ENCODE measurements at regions not wholly inside any gene's neighbourhood (a gene's known extent, or its start where the extent isn't known, plus 50 kb on each side); places are given as distances from the start of the nearest gene placed in this dataset.
"Not testable (repeated sequence)": the region's sequence is repeated elsewhere in the genome, so short reads cannot be mapped to it uniquely, and the experiment has no call there.

DNA sequence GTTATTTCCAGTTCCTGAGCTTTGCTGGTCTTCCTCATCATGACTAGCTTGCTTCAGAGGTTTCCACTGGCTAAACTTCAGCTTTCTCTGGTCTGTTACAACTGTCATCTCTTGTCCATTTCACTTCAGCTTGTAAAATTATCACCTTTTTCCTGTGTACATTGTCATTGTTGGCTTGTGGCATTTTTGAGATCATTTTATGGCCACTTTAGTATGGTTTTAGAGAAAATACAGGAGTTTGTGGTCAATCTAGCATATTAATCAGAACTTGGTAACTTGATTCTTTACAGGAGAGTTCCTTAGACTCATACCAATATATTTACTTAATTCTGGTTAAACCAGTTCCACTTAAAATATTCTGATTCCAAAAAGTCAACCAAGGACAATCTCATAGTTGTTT lies 235.9 kb upstream of the KITLG start:
- Histone ChIP-seq H3K36me3 (ENCODE audit: insufficient read depth, low read length) (no peaks in the 10 kb centered on the region), H3K4me3 (ENCODE audit: low read depth, low read length) (peak overlapping the region; percentile 52), H2AFZ (ENCODE audit: low read length, unreplicated experiment) (peak overlapping the region; percentile 87), H3K4me1 (ENCODE audit: control insufficient read depth, insufficient read depth, low read length, unreplicated experiment) (peaks cover 5% of the 10 kb centered on the region), H3K27me3 (ENCODE audit: insufficient read depth, low read length) (no peaks in the 10 kb centered on the region), H3K79me2 (ENCODE audit: control insufficient read depth, insufficient read depth, low read length, unreplicated experiment) (no peaks in the 10 kb centered on the region), H3K27ac (ENCODE audit: low read depth, low read length) (no peak overlapping the region)

DNA sequence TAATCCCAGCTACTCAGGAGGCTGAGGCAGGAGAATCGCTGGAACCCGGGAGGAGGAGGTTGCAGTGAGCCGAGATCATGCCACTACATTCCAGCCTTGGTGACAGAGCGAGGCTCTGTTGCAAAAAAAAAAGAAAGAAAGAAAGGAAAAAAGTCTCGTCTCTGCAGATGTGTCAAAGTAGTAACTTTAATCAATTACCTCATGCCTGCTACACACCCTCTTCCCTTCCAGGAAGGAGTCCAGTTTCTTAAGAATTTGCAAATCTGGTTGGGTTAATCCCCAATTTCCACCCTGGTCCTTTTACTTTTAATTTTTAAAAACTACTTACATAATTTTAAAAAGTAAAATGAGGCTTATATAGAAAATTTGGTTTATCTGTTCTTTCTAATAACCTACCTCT lies 234.5 kb upstream of the KITLG start:
- Histone ChIP-seq H3K4me3 (ENCODE audit: low read depth, low read length) (no peak overlapping the region), H3K27me3 (ENCODE audit: insufficient read depth, low read length) (no peaks in the 10 kb centered on the region), H3K79me2 (ENCODE audit: control insufficient read depth, insufficient read depth, low read length, unreplicated experiment) (no peaks in the 10 kb centered on the region), H3K4me1 (ENCODE audit: control insufficient read depth, insufficient read depth, low read length, unreplicated experiment) (peaks cover 5% of the 10 kb centered on the region), H3K27ac (ENCODE audit: low read depth, low read length) (no peak overlapping the region), H2AFZ (ENCODE audit: low read length, unreplicated experiment) (no peak overlapping the region), H3K36me3 (ENCODE audit: insufficient read depth, low read length) (no peaks in the 10 kb centered on the region)

DNA sequence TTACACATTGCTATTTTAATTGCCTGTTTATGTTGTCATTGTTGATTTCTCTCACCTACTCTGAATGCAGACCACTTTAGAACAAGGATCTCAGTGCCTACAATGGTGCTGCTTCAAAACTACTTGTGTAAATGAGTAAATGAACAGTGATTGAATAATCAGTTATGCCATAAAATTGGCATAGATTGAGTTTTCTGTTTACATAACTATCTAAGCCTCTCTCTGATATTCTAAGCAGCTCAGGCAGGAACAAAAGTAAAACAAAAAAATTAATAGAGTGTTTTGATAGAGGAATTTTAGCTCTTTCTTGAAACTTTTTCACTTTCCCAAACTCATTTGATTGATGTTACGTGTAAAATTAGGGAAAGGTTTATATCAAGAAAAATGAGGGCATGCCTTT lies 232.3 kb upstream of the KITLG start:
- H3K36me3 ChIP-seq (ENCODE audit: insufficient read depth, low read length), result no peaks in the 10 kb centered on the region
- H3K27ac ChIP-seq (ENCODE audit: low read depth, low read length), result no peak overlapping the region
- H3K4me1 ChIP-seq (ENCODE audit: control insufficient read depth, insufficient read depth, low read length, unreplicated experiment), result peaks cover 5% of the 10 kb centered on the region
- no peak overlapping the region for H3K4me3 ChIP-seq (ENCODE audit: low read depth, low read length)
- no peaks in the 10 kb centered on the region for H3K79me2 ChIP-seq (ENCODE audit: control insufficient read depth, insufficient read depth, low read length, unreplicated experiment)
- H2AFZ ChIP-seq (ENCODE audit: low read length, unreplicated experiment), result no peak overlapping the region
- H3K27me3 ChIP-seq (ENCODE audit: insufficient read depth, low read length), result no peaks in the 10 kb centered on the region

DNA sequence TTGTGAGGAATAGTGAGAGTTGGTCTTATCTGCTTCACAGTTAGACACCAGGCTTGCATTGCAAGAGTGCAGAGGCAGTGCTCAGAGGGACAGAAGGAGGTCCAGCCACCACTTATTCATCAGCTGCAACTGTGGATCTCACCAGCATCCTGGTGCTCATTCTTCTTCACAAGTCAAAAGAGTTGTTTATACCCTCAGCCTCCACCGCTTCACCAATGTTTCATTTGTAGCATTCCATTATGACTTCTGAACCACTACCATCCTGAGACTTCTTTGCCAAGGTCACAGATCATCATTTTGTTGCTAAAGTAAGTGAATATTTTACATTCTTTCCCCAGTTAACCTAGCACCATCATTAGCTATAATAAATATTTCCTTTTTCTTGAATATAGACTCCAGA lies 230.5 kb upstream of the KITLG start:
- Histone ChIP-seq H3K4me3 (ENCODE audit: low read depth, low read length) (no peak overlapping the region), H3K4me1 (ENCODE audit: control insufficient read depth, insufficient read depth, low read length, unreplicated experiment) (peaks cover 4% of the 10 kb centered on the region), H2AFZ (ENCODE audit: low read length, unreplicated experiment) (no peak overlapping the region), H3K27ac (ENCODE audit: low read depth, low read length) (no peak overlapping the region), H3K27me3 (ENCODE audit: insufficient read depth, low read length) (no peaks in the 10 kb centered on the region), H3K36me3 (ENCODE audit: insufficient read depth, low read length) (no peaks in the 10 kb centered on the region), H3K79me2 (ENCODE audit: control insufficient read depth, insufficient read depth, low read length, unreplicated experiment) (no peaks in the 10 kb centered on the region)

DNA sequence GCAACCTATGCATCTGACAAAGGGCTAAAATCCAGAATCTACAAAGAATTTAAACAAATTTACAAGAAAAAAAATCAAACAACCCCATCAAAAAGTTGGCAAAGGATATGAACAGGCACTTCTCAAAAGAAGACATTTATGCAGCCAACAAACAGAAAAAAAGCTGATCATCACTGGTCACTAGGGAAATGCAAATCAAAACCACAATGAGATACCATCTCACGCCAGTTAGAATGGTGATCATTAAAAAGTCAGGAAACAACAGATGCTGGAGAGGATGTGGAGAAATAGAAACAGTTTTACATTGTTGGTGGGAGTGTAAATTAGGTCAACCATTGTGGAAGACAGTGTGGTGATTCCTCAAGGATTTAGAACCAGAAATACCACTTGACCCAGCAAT lies 229.6 kb upstream of the KITLG start:
- not testable (repeated sequence) for H3K4me3 ChIP-seq (ENCODE audit: low read depth, low read length); H2AFZ ChIP-seq (ENCODE audit: low read length, unreplicated experiment); H3K27ac ChIP-seq (ENCODE audit: low read depth, low read length); H3K36me3 ChIP-seq (ENCODE audit: insufficient read depth, low read length); H3K79me2 ChIP-seq (ENCODE audit: control insufficient read depth, insufficient read depth, low read length, unreplicated experiment); H3K27me3 ChIP-seq (ENCODE audit: insufficient read depth, low read length)
- peaks cover 11% of the 10 kb centered on the region for H3K4me1 ChIP-seq (ENCODE audit: control insufficient read depth, insufficient read depth, low read length, unreplicated experiment)

DNA sequence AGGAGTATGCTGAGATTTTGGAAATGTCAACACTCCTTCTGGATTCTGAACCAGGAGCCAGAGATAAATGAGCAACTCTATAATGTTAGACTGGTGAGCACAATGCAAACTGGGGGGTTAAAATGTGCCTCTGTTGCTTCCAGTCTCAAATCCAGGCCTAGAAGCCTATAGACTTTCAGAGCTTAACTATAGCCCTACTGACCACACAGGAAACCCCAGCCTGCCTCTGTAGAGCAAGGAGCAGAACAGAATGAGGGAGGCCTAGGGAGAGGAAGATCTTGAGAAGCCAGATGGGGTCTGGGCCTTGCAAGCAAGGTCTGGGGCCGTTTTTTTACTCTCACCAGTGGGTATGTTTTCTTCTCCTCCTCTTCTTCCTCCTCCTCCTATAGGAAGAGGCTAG lies 225.4 kb upstream of the KITLG start:
- Histone ChIP-seq H3K36me3 (ENCODE audit: insufficient read depth, low read length) (no peaks in the 10 kb centered on the region), H3K27me3 (ENCODE audit: insufficient read depth, low read length) (no peaks in the 10 kb centered on the region), H2AFZ (ENCODE audit: low read length, unreplicated experiment) (peak overlapping the region; percentile 74), H3K4me3 (ENCODE audit: low read depth, low read length) (no peak overlapping the region), H3K4me1 (ENCODE audit: control insufficient read depth, insufficient read depth, low read length, unreplicated experiment) (peaks cover 13% of the 10 kb centered on the region), H3K79me2 (ENCODE audit: control insufficient read depth, insufficient read depth, low read length, unreplicated experiment) (no peaks in the 10 kb centered on the region), H3K27ac (ENCODE audit: low read depth, low read length) (peak overlapping the region; percentile 69)

DNA sequence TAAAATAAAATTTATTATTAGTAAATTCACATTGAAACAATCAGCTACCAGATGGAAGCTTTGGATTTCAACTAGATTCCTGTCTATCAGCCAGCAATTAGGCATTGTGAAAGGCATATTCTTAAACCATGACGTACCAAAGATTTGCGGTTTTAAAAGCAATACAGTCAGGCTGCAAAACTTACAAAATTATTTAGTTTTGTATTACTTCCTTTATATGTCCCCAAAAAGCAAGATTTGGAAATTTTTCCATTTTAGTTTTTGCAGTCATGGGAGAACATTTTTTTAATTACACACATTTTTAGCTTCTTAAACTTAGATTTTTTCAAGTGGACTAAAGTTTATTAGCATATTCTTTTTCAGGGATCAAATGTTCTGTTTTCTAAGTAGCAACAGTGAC lies 225.0 kb upstream of the KITLG start:
- no peaks in the 10 kb centered on the region for H3K36me3 ChIP-seq (ENCODE audit: insufficient read depth, low read length)
- peaks cover 13% of the 10 kb centered on the region for H3K4me1 ChIP-seq (ENCODE audit: control insufficient read depth, insufficient read depth, low read length, unreplicated experiment)
- H3K4me3 ChIP-seq (ENCODE audit: low read depth, low read length), result no peak overlapping the region
- no peaks in the 10 kb centered on the region for H3K27me3 ChIP-seq (ENCODE audit: insufficient read depth, low read length)
- H3K79me2 ChIP-seq (ENCODE audit: control insufficient read depth, insufficient read depth, low read length, unreplicated experiment), result no peaks in the 10 kb centered on the region
- peak overlapping the region; percentile 69 for H3K27ac ChIP-seq (ENCODE audit: low read depth, low read length)
- peak overlapping the region; percentile 74 for H2AFZ ChIP-seq (ENCODE audit: low read length, unreplicated experiment)

DNA sequence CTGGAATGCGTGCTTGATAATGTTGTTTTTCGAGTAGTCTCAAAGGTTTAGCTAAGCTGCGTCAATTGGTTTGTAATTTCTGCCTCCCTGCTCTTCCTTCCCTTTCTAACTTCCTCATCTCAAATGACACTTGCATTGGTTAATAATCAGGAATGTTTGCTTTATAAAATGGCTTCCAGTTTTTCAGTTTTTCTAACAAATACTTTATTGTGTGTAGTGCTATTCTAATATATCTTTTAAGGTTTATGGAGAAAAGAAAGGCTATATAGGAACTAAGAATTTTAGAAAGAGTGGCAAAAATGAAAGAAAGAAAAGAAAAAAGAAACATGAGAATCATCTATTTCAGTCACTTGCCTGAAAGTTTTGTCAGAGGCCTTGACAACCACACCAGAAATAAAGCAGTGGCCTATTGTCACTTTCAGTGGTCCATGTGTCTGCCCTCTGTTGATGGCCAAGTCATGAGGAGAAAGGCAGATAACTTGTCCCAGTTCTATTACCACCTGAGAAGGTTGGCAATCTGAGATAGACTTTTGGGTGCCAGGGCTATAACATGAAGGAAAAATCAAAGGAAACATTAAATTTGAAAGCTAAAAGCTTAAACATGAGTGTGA lies 221.9 kb upstream of the KITLG start:
- Histone ChIP-seq H3K27ac (ENCODE audit: low read depth, low read length) (no peak overlapping the region), H3K4me3 (ENCODE audit: low read depth, low read length) (no peak overlapping the region), H3K27me3 (ENCODE audit: insufficient read depth, low read length) (no peaks in the 10 kb centered on the region), H3K4me1 (ENCODE audit: control insufficient read depth, insufficient read depth, low read length, unreplicated experiment) (peaks cover 13% of the 10 kb centered on the region), H3K36me3 (ENCODE audit: insufficient read depth, low read length) (no peaks in the 10 kb centered on the region), H2AFZ (ENCODE audit: low read length, unreplicated experiment) (no peak overlapping the region), H3K79me2 (ENCODE audit: control insufficient read depth, insufficient read depth, low read length, unreplicated experiment) (no peaks in the 10 kb centered on the region)

DNA sequence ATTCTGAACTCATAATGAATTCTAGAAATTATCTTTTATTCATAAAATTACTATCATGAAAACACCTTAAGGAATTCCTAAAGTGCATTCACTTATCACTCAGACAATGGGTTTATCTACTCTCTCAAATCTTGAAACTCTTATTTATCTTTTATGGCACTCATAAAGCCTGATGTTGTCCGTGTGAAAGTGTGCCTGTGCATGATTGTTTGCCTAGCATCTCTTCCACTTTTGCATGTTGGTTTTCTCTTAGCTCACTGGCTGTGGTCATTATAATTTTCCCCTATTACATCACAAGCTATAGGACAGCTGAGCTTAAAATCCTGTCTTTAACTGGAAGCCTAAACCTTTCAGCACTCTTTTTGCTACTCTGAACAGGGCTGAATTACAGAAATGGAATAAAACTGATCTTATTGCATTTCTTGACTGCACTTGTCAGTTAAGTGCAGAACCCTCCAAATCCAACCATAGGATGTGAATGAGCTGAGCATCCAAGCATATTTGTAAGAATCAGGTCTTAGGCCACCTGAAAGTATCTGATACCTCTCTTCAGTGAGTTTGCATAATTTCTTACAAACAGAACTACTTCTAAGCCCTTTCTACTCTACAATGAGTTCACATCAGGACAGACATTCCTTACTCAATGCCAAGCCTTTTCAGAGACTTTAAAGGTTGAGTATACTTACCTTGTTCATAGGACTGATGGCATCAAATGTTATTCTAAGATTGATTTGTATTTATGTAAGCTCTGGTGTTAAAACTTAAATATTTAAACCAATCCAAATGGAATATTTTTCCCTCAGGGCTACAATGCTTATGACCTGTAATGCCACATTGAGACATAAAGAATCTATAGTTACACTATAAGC lies 221.2 kb upstream of the KITLG start:
- no peaks in the 10 kb centered on the region for H3K79me2 ChIP-seq (ENCODE audit: control insufficient read depth, insufficient read depth, low read length, unreplicated experiment)
- H3K27ac ChIP-seq (ENCODE audit: low read depth, low read length), result no peak overlapping the region
- no peaks in the 10 kb centered on the region for H3K27me3 ChIP-seq (ENCODE audit: insufficient read depth, low read length)
- peaks cover 13% of the 10 kb centered on the region for H3K4me1 ChIP-seq (ENCODE audit: control insufficient read depth, insufficient read depth, low read length, unreplicated experiment)
- H3K4me3 ChIP-seq (ENCODE audit: low read depth, low read length), result no peak overlapping the region
- no peak overlapping the region for H2AFZ ChIP-seq (ENCODE audit: low read length, unreplicated experiment)
- no peaks in the 10 kb centered on the region for H3K36me3 ChIP-seq (ENCODE audit: insufficient read depth, low read length)

DNA sequence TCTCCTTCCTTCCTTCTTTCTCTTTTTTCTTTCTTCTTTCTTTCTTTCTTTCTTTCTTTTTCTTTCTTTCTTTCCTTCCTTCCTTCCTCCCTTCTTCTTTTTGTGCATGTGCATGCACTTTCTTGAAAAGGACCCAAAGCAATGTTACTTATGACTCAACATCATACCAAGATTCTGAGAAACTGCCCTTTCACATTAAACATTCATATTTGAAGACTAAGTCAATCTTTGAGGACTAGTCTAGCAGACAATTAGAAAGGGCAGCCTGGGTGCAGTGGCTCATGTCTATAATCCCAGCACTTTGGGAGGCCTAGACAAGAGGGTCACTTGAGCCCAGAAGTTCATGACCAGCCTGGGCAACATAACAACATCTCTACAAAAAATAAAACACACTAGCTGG lies 212.8 kb upstream of the KITLG start:
- no peak overlapping the region for H2AFZ ChIP-seq (ENCODE audit: low read length, unreplicated experiment)
- H3K4me1 ChIP-seq (ENCODE audit: control insufficient read depth, insufficient read depth, low read length, unreplicated experiment), result no peaks in the 10 kb centered on the region
- H3K36me3 ChIP-seq (ENCODE audit: insufficient read depth, low read length), result no peaks in the 10 kb centered on the region
- H3K4me3 ChIP-seq (ENCODE audit: low read depth, low read length), result no peak overlapping the region
- no peaks in the 10 kb centered on the region for H3K79me2 ChIP-seq (ENCODE audit: control insufficient read depth, insufficient read depth, low read length, unreplicated experiment)
- no peak overlapping the region for H3K27ac ChIP-seq (ENCODE audit: low read depth, low read length)
- H3K27me3 ChIP-seq (ENCODE audit: insufficient read depth, low read length), result no peaks in the 10 kb centered on the region

DNA sequence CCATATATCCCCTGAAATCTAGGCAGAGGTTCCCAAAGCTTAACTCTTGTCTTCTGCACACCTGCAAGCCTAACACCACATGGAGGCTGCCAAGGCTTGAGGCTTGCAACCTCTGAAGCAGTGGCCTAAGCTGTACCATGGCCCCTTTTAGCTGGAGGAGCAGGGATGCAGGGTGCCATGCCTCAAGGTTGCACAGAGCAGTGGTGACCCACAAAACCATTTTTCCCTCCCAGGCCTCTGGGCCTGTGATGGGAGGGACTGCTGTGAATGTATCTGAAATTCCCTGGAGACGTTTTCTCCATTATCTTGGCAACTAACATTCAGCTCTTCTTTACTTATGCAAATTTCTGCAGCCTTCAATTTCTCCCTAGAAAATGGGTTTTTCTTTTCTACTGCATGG lies 210.0 kb upstream of the KITLG start:
- Histone ChIP-seq H3K36me3 (ENCODE audit: insufficient read depth, low read length) (no peaks in the 10 kb centered on the region), H3K4me1 (ENCODE audit: control insufficient read depth, insufficient read depth, low read length, unreplicated experiment) (no peaks in the 10 kb centered on the region), H3K4me3 (ENCODE audit: low read depth, low read length) (no peak overlapping the region), H3K79me2 (ENCODE audit: control insufficient read depth, insufficient read depth, low read length, unreplicated experiment) (no peaks in the 10 kb centered on the region), H3K27me3 (ENCODE audit: insufficient read depth, low read length) (no peaks in the 10 kb centered on the region), H2AFZ (ENCODE audit: low read length, unreplicated experiment) (no peak overlapping the region), H3K27ac (ENCODE audit: low read depth, low read length) (no peak overlapping the region)
